ENCODE measurements at regions not wholly inside any gene's neighbourhood (a gene's known extent, or its start where the extent isn't known, plus 50 kb on each side); places are given as distances from the start of the nearest gene placed in this dataset.

DNA sequence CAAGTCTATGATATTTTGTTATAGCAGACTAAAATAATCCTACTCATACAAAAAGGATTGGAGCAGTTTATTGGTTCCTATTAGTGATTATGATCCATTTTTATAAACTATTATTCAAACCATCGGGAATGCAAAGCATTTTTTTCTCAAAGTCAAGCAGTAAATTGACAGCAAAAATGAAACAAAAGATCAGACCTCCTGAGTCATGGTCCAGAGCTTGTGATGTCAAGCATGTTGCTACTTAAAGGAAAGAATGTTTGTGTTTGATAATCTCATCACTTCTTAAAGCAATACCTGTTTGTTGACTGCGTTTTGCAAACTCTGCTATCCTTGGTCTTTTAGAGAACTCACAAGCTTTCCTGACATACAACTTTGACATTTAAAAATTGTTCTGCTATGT lies 204.4 kb downstream of the SAMD5 start:
- H3K36me3 ChIP-seq (ENCODE audit: insufficient read depth in 1 of 2, low read depth in 1 of 2) = no peaks in the 10 kb centered on the region
- no peak for ATAC-seq
- peaks cover 0 to 1% (median 0%) of the 10 kb centered on the region in 3 donors for H3K27me3 ChIP-seq (ENCODE audit: insufficient read depth in 3 of 3, low read length in 2 of 3)
- no peaks in the 10 kb centered on the region for H3K4me1 ChIP-seq
- intact Hi-C loops (cut with DNase I) = no loop called here
- TF ChIP-seq, protein P1, sequence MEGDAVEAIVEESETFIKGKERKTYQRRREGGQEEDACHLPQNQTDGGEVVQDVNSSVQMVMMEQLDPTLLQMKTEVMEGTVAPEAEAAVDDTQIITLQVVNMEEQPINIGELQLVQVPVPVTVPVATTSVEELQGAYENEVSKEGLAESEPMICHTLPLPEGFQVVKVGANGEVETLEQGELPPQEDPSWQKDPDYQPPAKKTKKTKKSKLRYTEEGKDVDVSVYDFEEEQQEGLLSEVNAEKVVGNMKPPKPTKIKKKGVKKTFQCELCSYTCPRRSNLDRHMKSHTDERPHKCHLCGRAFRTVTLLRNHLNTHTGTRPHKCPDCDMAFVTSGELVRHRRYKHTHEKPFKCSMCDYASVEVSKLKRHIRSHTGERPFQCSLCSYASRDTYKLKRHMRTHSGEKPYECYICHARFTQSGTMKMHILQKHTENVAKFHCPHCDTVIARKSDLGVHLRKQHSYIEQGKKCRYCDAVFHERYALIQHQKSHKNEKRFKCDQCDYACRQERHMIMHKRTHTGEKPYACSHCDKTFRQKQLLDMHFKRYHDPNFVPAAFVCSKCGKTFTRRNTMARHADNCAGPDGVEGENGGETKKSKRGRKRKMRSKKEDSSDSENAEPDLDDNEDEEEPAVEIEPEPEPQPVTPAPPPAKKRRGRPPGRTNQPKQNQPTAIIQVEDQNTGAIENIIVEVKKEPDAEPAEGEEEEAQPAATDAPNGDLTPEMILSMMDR (IDR thresholded peaks at IDR 0.05) = no peak
- no peaks in the 10 kb centered on the region for H3K9me3 ChIP-seq
- H3K27ac ChIP-seq = no peak overlapping the region
- DNase-seq = no peak
- H3K4me3 ChIP-seq = no peak overlapping the region
- WGBS, 3 donors = 92 to 97% (median 94%) methylated on average over 2 of the region's 2 CpGs

DNA sequence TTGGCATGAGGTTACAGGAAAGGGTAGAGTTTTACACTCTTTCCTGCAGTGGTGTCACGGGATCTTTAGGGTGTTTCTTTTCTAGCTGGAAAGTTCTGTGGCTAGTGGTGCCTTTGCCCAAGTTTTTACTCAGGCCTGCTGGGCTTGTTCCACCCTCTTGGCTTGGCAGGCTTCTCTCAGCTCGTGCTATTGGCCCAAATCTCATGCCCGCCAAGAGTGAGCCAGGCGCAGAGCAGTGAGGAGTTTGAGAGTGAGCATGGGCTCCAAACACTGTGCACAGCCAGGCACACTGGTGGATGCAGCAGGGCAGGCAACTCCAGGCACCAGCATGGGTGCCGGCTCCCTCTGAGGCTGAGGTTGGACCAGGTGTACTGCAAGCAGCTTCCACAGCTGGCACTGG lies 206.5 kb downstream of the SAMD5 start:
- H3K4me3 ChIP-seq = no peak overlapping the region
- no peaks in the 10 kb centered on the region for H3K4me1 ChIP-seq
- H3K9me3 ChIP-seq = no peaks in the 10 kb centered on the region
- ATAC-seq (no peak), DNase-seq (no peak)
- TF ChIP-seq, protein P1 (IDR thresholded peaks at IDR 0.05) = no peak
- WGBS, 3 donors = 59 to 78% (median 63%) methylated on average over 5 of the region's 5 CpGs
- H3K27me3 ChIP-seq (ENCODE audit: insufficient read depth in 3 of 3, low read length in 2 of 3) = peaks cover 0 to 1% (median 0%) of the 10 kb centered on the region in 3 donors
- intact Hi-C loops (cut with DNase I) = no loop called here
- no peaks in the 10 kb centered on the region for H3K36me3 ChIP-seq (ENCODE audit: insufficient read depth in 1 of 2, low read depth in 1 of 2)
- H3K27ac ChIP-seq = no peak overlapping the region

DNA sequence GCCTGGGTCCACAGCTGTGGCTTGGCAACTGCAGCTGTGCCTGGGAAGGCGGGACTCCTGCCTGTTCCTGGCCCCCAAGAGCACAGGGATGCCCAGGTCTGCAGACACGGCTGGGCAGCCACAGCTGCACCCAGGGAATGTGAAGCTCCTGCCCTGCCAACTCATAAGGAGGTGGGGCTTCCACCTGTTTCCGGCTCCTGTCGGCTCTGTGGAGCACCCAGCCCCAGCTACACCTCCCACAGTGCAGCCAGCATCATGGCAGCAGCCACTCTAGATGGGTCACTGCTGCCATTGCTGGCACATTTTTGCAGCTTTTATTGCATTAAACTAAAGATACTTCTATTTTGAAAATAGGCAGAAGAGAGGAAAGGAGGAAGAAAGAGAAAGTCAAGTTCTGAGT lies 207.9 kb downstream of the SAMD5 start:
- no peaks in the 10 kb centered on the region for H3K4me1 ChIP-seq
- DNase-seq (no peak), ATAC-seq (no peak)
- H3K4me3 ChIP-seq = no peak overlapping the region
- intact Hi-C loops (cut with DNase I) = no loop called here
- H3K9me3 ChIP-seq = no peaks in the 10 kb centered on the region
- H3K36me3 ChIP-seq (ENCODE audit: insufficient read depth in 1 of 2, low read depth in 1 of 2) = no peaks in the 10 kb centered on the region
- no peak overlapping the region for H3K27ac ChIP-seq
- H3K27me3 ChIP-seq (ENCODE audit: insufficient read depth in 3 of 3, low read length in 2 of 3) = peaks cover 0 to 1% (median 0%) of the 10 kb centered on the region in 3 donors
- TF ChIP-seq, protein P1 (IDR thresholded peaks at IDR 0.05) = no peak
- 38 to 49% (median 41%) methylated on average over 4 of the region's 4 CpGs for WGBS, 3 donors

DNA sequence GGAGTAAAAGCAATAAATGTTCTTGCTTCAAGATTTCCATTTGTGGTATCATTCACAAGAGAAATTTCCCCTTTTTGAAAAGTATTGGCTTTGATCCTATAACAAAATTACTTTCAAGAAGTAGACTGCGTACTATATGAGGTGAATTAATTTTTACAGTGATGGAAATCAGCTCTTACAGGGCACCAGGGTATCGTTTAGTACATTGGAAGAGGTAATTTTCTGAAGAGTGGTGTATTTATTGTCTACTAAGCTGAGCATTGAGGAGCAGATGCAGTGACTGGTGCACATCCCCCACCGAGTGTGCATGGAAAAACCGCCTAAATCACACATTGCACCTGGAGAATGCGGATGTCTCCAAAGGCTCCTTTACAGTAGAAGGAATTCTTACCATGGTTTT lies 209.5 kb downstream of the SAMD5 start:
- WGBS, 3 donors = 58 to 71% (median 67%) methylated on average over 5 of the region's 5 CpGs
- intact Hi-C loops (cut with DNase I) = no loop called here
- TF ChIP-seq, protein P1 (IDR thresholded peaks at IDR 0.05) = no peak
- ATAC-seq (no peak), DNase-seq (no peak)
- Histone ChIP-seq H3K27ac (no peak overlapping the region), H3K27me3 (ENCODE audit: insufficient read depth in 3 of 3, low read length in 2 of 3) (peaks cover 0 to 4% (median 0%) of the 10 kb centered on the region in 3 donors), H3K4me1 (no peaks in the 10 kb centered on the region), H3K4me3 (no peak overlapping the region), H3K9me3 (no peaks in the 10 kb centered on the region), H3K36me3 (ENCODE audit: insufficient read depth in 1 of 2, low read depth in 1 of 2) (no peaks in the 10 kb centered on the region)

- TF ChIP-seq, protein P1 (IDR thresholded peaks at IDR 0.05) = no peak
- Histone ChIP-seq H3K9me3 (no peaks in the 10 kb centered on the region), H3K4me3 (no peak overlapping the region), H3K36me3 (ENCODE audit: insufficient read depth in 1 of 2, low read depth in 1 of 2) (no peaks in the 10 kb centered on the region), H3K27me3 (ENCODE audit: insufficient read depth in 3 of 3, low read length in 2 of 3) (peaks cover 0 to 2% (median 0%) of the 10 kb centered on the region in 3 donors), H3K4me1 (no peaks in the 10 kb centered on the region), H3K27ac (no peak overlapping the region)
- no peak for ATAC-seq
- 83 to 85% (median 84%) methylated on average over 4 of the region's 4 CpGs for WGBS, 3 donors
- DNase-seq = no peak
- intact Hi-C loops (cut with DNase I) = no loop called here
These were observed 213.7 kb downstream of the SAMD5 start for GRCh38 chr6:147722158-147722557.
